B cell (primary cell): ENCODE measurements at regions not wholly inside any gene's neighbourhood (a gene's known extent, or its start where the extent isn't known, plus 50 kb on each side); places are given as distances from the start of the nearest gene placed in this dataset.

Source experiments
- ATAC-seq: fragments of 200-7000 bp; cut with Tn5 transposase; one replicate; pipeline ENCODE4 v1.10.0; 2021; ENCODE audit warnings: low read depth, mild to moderate bottlenecking, moderate number of reproducible peaks, moderate library complexity
- CTCF ChIA-PET: fragments of 350-600 bp; sonication (Branson Sonifier 250); formaldehyde crosslinking; loops from one replicate; lab custom pipeline; 2021; ENCODE audit warnings: antibody characterized with exemption, inconsistent platforms; lab: Charles Lee
- POLR2A ChIA-PET: fragments of 350-600 bp; sonication (Branson Sonifier 250); formaldehyde crosslinking; loops from one replicate; lab custom pipeline; 2021; ENCODE audit warnings: antibody characterized with exemption; lab: Charles Lee
- DNase-seq: peaks from one replicate; pipeline ENCODE4 v3.0.0; 2013
- H2AFZ ChIP-seq: 2 replicates; pipeline ENCODE4 v1.6.1; 2012; ENCODE audit warnings: mild to moderate bottlenecking, low read depth, low read length; ENCODE audit not compliant: insufficient read depth, poor library complexity, severe bottlenecking
- H3K27ac ChIP-seq, 2 donors: 1 replicate in 1 of 2; 2 replicates in 1 of 2; pipeline ENCODE4 v1.5.1; 2012 to 2013; ENCODE audit warnings: low read length in 2 of 2, mild to moderate bottlenecking in 2 of 2, moderate library complexity in 1 of 2
- H3K27me3 ChIP-seq, 4 experiments: fragments of 200-600 bp in 1 of 4; sonication (generic) in 1 of 4; replicated peaks in 1 of 4; 1 replicate in 2 of 4; 2 replicates in 2 of 4; pipeline versions ENCODE4 v1.6.1 to v1.7.0; 2013 to 2016; ENCODE audit warnings: low read length in 3 of 4, mild to moderate bottlenecking in 2 of 4, mixed read lengths in 1 of 4, moderate library complexity in 1 of 4; ENCODE audit not compliant: insufficient read depth in 4 of 4, control insufficient read depth in 3 of 4; ENCODE audit errors: control extremely low read depth in 1 of 4
- H3K36me3 ChIP-seq, 2 experiments: replicated peaks in 1 of 2; 1 replicate in 1 of 2; 2 replicates in 1 of 2; pipeline versions ENCODE4 v1.6.1 to v1.7.1; 2013; ENCODE audit warnings: low read length in 1 of 2; ENCODE audit not compliant: insufficient read depth in 2 of 2, control insufficient read depth in 1 of 2; ENCODE audit errors: control extremely low read depth in 1 of 2, extremely low read depth in 1 of 2
- H3K4me1 ChIP-seq, 2 donors: fragments of 200-600 bp in 1 of 2; sonication (generic) in 1 of 2; 1 replicate in 1 of 2; 2 replicates in 1 of 2; pipeline versions ENCODE4 v1.5.1 to v1.6.1; 2013 to 2017; ENCODE audit warnings: low read length in 2 of 2; ENCODE audit not compliant: control insufficient read depth in 2 of 2, insufficient read depth in 2 of 2
- H3K4me2 ChIP-seq: replicated peaks from 2 replicates; pipeline ENCODE3; 2012; ENCODE audit warnings: mild to moderate bottlenecking, low read depth, low read length; ENCODE audit not compliant: poor library complexity, severe bottlenecking
- H3K4me3 ChIP-seq, 5 experiments: fragments of 200-600 bp in 1 of 5; sonication (generic) in 1 of 5; 1 replicate in 3 of 5; 2 replicates in 2 of 5; pipeline versions ENCODE4 v1.5.1 to v1.7.0; 2011 to 2016; ENCODE audit warnings: low read length in 4 of 5, mild to moderate bottlenecking in 4 of 5, low read depth in 2 of 5, control low read depth in 1 of 5, moderate library complexity in 1 of 5; ENCODE audit not compliant: insufficient read depth in 1 of 5; ENCODE audit errors: control extremely low read depth in 1 of 5, extremely low read depth in 1 of 5
- H3K79me2 ChIP-seq: fragments of 200-600 bp; sonication (generic); one replicate; pipeline ENCODE4 v1.6.0; 2016; ENCODE audit warnings: low read length; ENCODE audit not compliant: control insufficient read depth, insufficient read depth
- H3K9ac ChIP-seq: fragments of 200-600 bp; sonication (generic); 2 replicates; pipeline ENCODE4 v1.6.1; 2017; ENCODE audit warnings: mild to moderate bottlenecking, low read length, moderate library complexity
- H3K9me3 ChIP-seq, 3 donors: one replicate each; pipeline versions ENCODE4 v1.6.1 to v1.7.1; 2013; ENCODE audit warnings: low read length in 2 of 3; ENCODE audit not compliant: control insufficient read depth in 2 of 3, insufficient read depth in 1 of 3; ENCODE audit errors: control extremely low read depth in 1 of 3
- H4K20me1 ChIP-seq: 2 replicates; pipeline ENCODE4 v1.6.0; 2012; ENCODE audit warnings: mild to moderate bottlenecking, low read length; ENCODE audit not compliant: insufficient read depth, control insufficient read depth, poor library complexity, severe bottlenecking
- H3K27ac Mint-ChIP-seq: one replicate; pipeline ENCODE4 v1.8.0; 2021; ENCODE audit warnings: mixed read lengths
- H3K27me3 Mint-ChIP-seq: one replicate; pipeline ENCODE4 v1.8.0; 2021; ENCODE audit warnings: mixed read lengths
- H3K4me1 Mint-ChIP-seq: one replicate; pipeline ENCODE4 v1.8.0; 2021; ENCODE audit warnings: mixed read lengths
- H3K4me3 Mint-ChIP-seq: one replicate; pipeline ENCODE4 v1.8.0; 2021; ENCODE audit warnings: mixed read lengths
- H3K9me3 Mint-ChIP-seq: one replicate; pipeline ENCODE4 v1.8.0; 2022; ENCODE audit warnings: mixed read lengths; ENCODE audit not compliant: insufficient read depth
- CTCF ChIP-seq: fragments of 200-600 bp; IDR thresholded peaks from one replicate; pipeline ENCODE4 v1.8.0; 2022; ENCODE audit warnings: antibody characterized with exemption, mild to moderate bottlenecking
- EZH2 ChIP-seq: IDR thresholded peaks from 2 replicates; pipeline ENCODE4 v1.6.1; 2012; ENCODE audit warnings: borderline replicate concordance, low read depth, mild to moderate bottlenecking, moderate library complexity, low read length; ENCODE audit not compliant: insufficient read depth, poor library complexity, severe bottlenecking
- WGBS: methylation state at CpG from one replicate; pipeline ENCODE4 v1.1.5; 2013; ENCODE audit warnings: missing lambda C conversion rate; ENCODE audit not compliant: insufficient coverage; 5-methylcytosine and 5-hydroxymethylcytosine counted together
- intact Hi-C: fragments of 100-400 bp; cut with micrococcal nuclease; formaldehyde crosslinking; loops from one replicate; pipeline ENCODE4 v1.10.0; 2022

GRCh38 chr1:67919274-67920072 lies 86.2 kb upstream of the GNG12 start:
- Mint-ChIP-seq H3K27ac (no peak overlapping the region), H3K4me3 (no peak overlapping the region), H3K9me3 (no peaks in the 10 kb centered on the region), H3K4me1 (no peaks in the 10 kb centered on the region), H3K27me3 (peaks cover 2% of the 10 kb centered on the region)
- no peak overlapping the region for H3K27ac ChIP-seq
- intact Hi-C loops: no loop called here
- no peak overlapping the region for H2AFZ ChIP-seq
- H3K4me1 ChIP-seq: no peaks in the 10 kb centered on the region
- H3K4me2 ChIP-seq: no peak overlapping the region
- ATAC-seq: no peak
- no peaks in the 10 kb centered on the region for H4K20me1 ChIP-seq
- no peak for TF ChIP-seq CTCF
- TF ChIP-seq EZH2: no peak
- no peaks in the 10 kb centered on the region for H3K27me3 ChIP-seq
- WGBS: 40% methylated on average over 1 of the region's 10 CpGs
- H3K9me3 ChIP-seq: peaks cover 0 to 3% (median 0%) of the 10 kb centered on the region in 3 donors
- CTCF ChIA-PET: no interaction called here
- H3K36me3 ChIP-seq: no peaks in the 10 kb centered on the region
- POLR2A ChIA-PET: no interaction called here
- no peak overlapping the region for H3K9ac ChIP-seq
- H3K79me2 ChIP-seq: no peaks in the 10 kb centered on the region
- no peak for DNase-seq
- no peak overlapping the region for H3K4me3 ChIP-seq

- 50% methylated on average over 1 of the region's 2 CpGs for WGBS
Measured at GRCh38 chr1:67918067-67918466, 84.8 kb upstream of the GNG12 start.

More at GRCh38 chr1:67918067-67918466, 84.8 kb upstream of the GNG12 start:
- Histone ChIP-seq H3K4me1 (no peaks in the 10 kb centered on the region), H3K36me3 (no peaks in the 10 kb centered on the region), H3K9ac (no peak overlapping the region), H3K27ac (no peak overlapping the region), H3K4me3 (no peak overlapping the region), H2AFZ (no peak overlapping the region), H3K27me3 (no peaks in the 10 kb centered on the region), H4K20me1 (no peaks in the 10 kb centered on the region), H3K79me2 (no peaks in the 10 kb centered on the region), H3K4me2 (no peak overlapping the region), H3K9me3 (peaks cover 0 to 3% (median 0%) of the 10 kb centered on the region in 3 donors)
- ChIA-PET CTCF (no interaction called here), POLR2A (no interaction called here)
- no peak overlapping the region for H3K4me3 Mint-ChIP-seq
- ATAC-seq (no peak), DNase-seq (no peak)
- intact Hi-C loops: no loop called here
- no peak for TF ChIP-seq CTCF
- TF ChIP-seq EZH2: no peak
- no peaks in the 10 kb centered on the region for H3K4me1 Mint-ChIP-seq
- H3K9me3 Mint-ChIP-seq: no peaks in the 10 kb centered on the region
- H3K27ac Mint-ChIP-seq: no peak overlapping the region
- H3K27me3 Mint-ChIP-seq: peaks cover 3% of the 10 kb centered on the region
